ENCODE measurements at regions not wholly inside any gene's neighbourhood (a gene's known extent, or its start where the extent isn't known, plus 50 kb on each side); places are given as distances from the start of the nearest gene placed in this dataset.

DNA sequence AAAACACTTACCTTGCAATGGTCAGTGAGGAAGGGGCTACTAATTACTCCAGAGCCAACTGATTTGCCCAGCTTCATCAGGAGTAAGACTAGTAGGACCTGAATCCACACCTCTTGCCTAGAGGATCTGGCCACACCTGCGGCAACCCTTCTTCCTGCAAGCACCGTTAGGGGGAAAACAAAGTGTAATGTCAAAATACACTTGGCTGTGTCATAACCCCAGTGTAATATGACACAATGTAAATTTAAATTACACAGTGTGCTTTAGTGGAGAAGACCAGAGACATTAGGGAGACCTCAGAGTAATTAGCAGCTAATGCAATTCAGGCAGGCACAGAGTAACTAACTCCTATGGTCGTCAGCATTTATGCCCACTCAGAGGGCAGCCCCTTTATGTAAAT, 308.5 kb upstream of the ARRDC4 start:
- Histone ChIP-seq H3K27me3 (ENCODE audit: control insufficient read depth, insufficient read depth, low read length) (no peaks in the 10 kb centered on the region), H3K4me3 (ENCODE audit: low read depth, low read length) (no peak overlapping the region), H3K9me3 (ENCODE audit: control insufficient read depth, insufficient read depth, low read length) (peaks cover 10% of the 10 kb centered on the region), H3K27ac (ENCODE audit: low read depth, low read length) (no peak overlapping the region)
- TF ChIP-seq, protein P1, sequence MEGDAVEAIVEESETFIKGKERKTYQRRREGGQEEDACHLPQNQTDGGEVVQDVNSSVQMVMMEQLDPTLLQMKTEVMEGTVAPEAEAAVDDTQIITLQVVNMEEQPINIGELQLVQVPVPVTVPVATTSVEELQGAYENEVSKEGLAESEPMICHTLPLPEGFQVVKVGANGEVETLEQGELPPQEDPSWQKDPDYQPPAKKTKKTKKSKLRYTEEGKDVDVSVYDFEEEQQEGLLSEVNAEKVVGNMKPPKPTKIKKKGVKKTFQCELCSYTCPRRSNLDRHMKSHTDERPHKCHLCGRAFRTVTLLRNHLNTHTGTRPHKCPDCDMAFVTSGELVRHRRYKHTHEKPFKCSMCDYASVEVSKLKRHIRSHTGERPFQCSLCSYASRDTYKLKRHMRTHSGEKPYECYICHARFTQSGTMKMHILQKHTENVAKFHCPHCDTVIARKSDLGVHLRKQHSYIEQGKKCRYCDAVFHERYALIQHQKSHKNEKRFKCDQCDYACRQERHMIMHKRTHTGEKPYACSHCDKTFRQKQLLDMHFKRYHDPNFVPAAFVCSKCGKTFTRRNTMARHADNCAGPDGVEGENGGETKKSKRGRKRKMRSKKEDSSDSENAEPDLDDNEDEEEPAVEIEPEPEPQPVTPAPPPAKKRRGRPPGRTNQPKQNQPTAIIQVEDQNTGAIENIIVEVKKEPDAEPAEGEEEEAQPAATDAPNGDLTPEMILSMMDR (IDR thresholded peaks at IDR 0.05; ENCODE audit: low read depth, low read length): no peak
- POLR2A ChIA-PET: no interaction called here
- no peak for DNase-seq (ENCODE audit: low read depth, low spot score)
- CTCF ChIA-PET: no interaction called here

DNA sequence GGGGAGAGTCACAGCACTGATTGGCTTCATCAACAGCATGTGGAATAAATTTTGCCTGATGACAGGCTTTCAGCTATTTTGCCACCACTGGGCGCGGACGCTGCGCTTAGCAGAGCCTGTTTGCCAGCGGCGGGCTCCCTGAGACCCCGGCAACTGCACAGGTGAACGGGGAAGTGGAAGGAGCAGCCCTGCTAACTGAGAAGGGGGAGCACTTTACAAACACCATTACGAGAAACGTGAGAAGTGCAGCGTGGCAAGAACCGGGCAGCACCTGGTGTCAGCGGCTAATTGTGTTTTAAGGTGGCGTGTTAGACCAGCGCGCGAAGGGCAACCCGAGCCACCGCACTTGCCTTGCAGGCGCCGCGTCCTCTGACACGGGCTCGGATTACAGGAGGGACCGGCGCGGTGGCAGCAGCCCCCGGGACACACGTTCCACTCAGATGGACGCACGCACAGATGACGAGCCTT, 307.8 kb upstream of the ARRDC4 start:
- Histone ChIP-seq H3K27me3 (ENCODE audit: control insufficient read depth, insufficient read depth, low read length) (no peaks in the 10 kb centered on the region), H3K27ac (ENCODE audit: low read depth, low read length) (no peak overlapping the region), H3K9me3 (ENCODE audit: control insufficient read depth, insufficient read depth, low read length) (peaks cover 10% of the 10 kb centered on the region), H3K4me3 (ENCODE audit: low read depth, low read length) (no peak overlapping the region)
- DNase-seq (ENCODE audit: low read depth, low spot score): no peak
- TF ChIP-seq, protein P1 (IDR thresholded peaks at IDR 0.05; ENCODE audit: low read depth, low read length): no peak
- ChIA-PET POLR2A (no interaction called here), CTCF (no interaction called here)

DNA sequence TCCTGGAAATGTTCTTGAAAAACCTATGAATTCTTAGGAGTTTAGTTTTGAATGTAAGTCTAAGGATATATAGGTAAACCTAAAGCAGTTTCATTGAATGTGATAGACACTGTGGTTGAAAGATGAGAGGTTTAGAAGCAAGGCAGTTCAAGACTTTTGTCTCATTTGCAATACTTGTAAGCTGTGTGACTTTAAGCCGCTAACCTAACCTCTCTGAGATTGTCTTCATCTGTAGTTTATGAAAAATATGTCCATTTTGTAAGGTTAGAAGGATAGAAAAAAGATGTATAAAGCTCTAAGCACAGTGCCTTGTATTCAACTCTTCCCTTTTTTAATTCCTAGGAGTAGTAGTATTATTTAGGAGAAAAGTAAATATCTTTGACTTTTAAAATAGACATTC, 306.6 kb upstream of the ARRDC4 start:
- Histone ChIP-seq H3K27me3 (ENCODE audit: control insufficient read depth, insufficient read depth, low read length) (no peaks in the 10 kb centered on the region), H3K4me3 (ENCODE audit: low read depth, low read length) (no peak overlapping the region), H3K9me3 (ENCODE audit: control insufficient read depth, insufficient read depth, low read length) (peaks cover 10% of the 10 kb centered on the region), H3K27ac (ENCODE audit: low read depth, low read length) (no peak overlapping the region)
- POLR2A ChIA-PET: no interaction called here
- TF ChIP-seq, protein P1 (IDR thresholded peaks at IDR 0.05; ENCODE audit: low read depth, low read length): no peak
- DNase-seq (ENCODE audit: low read depth, low spot score): no peak
- CTCF ChIA-PET: no interaction called here

DNA sequence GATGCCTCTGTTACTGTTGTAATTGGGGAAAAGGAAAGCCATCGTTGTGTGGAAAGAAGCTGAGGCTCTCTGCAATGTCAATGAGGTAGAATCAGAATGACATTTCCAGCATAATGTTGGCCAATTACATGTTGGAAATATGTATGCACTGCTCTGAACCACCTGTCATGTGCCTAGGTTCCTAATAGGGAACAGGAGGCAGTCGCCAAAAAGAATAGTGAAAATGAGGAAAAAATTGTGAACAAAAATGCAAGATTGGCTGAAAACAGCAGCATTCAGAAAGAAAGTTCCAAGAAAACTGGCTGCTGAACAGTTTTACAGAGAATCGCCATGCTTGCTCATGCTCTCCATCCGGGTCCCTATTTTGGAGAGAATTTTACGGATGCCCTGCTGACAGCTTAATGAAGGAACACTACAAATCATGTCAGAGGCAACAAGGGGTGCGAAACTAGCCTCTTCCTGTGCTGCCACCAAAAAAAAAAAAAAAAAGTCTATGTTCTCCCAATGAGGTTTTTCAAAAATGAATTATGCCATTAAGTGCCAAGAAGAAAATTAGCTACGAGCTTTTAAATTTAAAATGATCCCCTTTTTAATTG, 305.9 kb upstream of the ARRDC4 start:
- H3K4me3 ChIP-seq (ENCODE audit: low read depth, low read length): no peak overlapping the region
- H3K9me3 ChIP-seq (ENCODE audit: control insufficient read depth, insufficient read depth, low read length): peaks cover 10% of the 10 kb centered on the region
- no peak overlapping the region for H3K27ac ChIP-seq (ENCODE audit: low read depth, low read length)
- H3K27me3 ChIP-seq (ENCODE audit: control insufficient read depth, insufficient read depth, low read length): no peaks in the 10 kb centered on the region
- ChIA-PET POLR2A (no interaction called here), CTCF (no interaction called here)
- DNase-seq (ENCODE audit: low read depth, low spot score): no peak
- TF ChIP-seq, protein P1 (IDR thresholded peaks at IDR 0.05; ENCODE audit: low read depth, low read length): no peak

DNA sequence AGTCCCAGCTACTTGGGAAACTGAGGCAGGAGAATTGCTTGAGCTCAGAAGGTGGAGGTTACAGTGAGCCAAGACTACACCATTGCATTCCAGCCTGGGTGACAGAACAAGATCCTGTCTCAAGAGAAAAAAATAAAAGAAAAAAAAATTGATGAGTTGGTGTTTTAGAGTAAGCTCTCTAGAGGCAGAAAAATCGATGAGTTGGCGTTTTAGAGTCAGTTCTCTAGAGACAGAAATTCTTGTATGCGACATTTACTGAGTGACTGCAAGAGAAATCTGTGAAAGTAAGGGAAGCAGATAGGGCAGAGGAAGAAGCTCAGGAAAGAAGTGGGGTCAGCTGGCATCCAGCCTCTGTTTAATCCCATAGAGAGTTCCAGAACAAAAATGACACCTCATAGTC, 298.7 kb upstream of the ARRDC4 start:
- H3K27me3 ChIP-seq (ENCODE audit: control insufficient read depth, insufficient read depth, low read length): no peaks in the 10 kb centered on the region
- H3K9me3 ChIP-seq (ENCODE audit: control insufficient read depth, insufficient read depth, low read length): peaks cover 21% of the 10 kb centered on the region; the same call in 1 of the 2 replicates
- CTCF ChIA-PET: no interaction called here
- TF ChIP-seq, protein P1 (IDR thresholded peaks at IDR 0.05; ENCODE audit: low read depth, low read length): no peak
- POLR2A ChIA-PET: no interaction called here
- H3K4me3 ChIP-seq (ENCODE audit: low read depth, low read length): no peak overlapping the region
- DNase-seq (ENCODE audit: low read depth, low spot score): no peak
- no peak overlapping the region for H3K27ac ChIP-seq (ENCODE audit: low read depth, low read length)
